ENCODE measurements at regions not wholly inside any gene's neighbourhood (a gene's known extent, or its start where the extent isn't known, plus 50 kb on each side); places are given as distances from the start of the nearest gene placed in this dataset.
"Not testable (repeated sequence)": the region's sequence is repeated elsewhere in the genome, so short reads cannot be mapped to it uniquely, and the experiment has no call there.

- H3K9me3 Mint-ChIP-seq = no peaks in the 10 kb centered on the region
- no peaks in the 10 kb centered on the region for H3K36me3 Mint-ChIP-seq
- TF ChIP-seq CTCF (IDR thresholded peaks at IDR 0.05; ENCODE audit: unreplicated experiment) = no peak
- H3K27ac Mint-ChIP-seq = no peak overlapping the region
- H3K4me3 Mint-ChIP-seq = no peak overlapping the region
- no peak for DNase-seq (ENCODE audit: low spot score in 2 of 2, unreplicated experiment in 2 of 2)
- H3K27me3 Mint-ChIP-seq (ENCODE audit: low read depth) = peaks cover 20% of the 10 kb centered on the region
- H3K4me1 Mint-ChIP-seq = peaks cover 4% of the 10 kb centered on the region
Measured at GRCh38 chr14:24700511-24700910, 66.5 kb upstream of the GZMB start.

- Mint-ChIP-seq H3K4me3 (no peak overlapping the region), H3K27ac (no peak overlapping the region), H3K4me1 (peaks cover 4% of the 10 kb centered on the region), H3K9me3 (no peaks in the 10 kb centered on the region), H3K27me3 (ENCODE audit: low read depth) (peaks cover 13% of the 10 kb centered on the region), H3K36me3 (no peaks in the 10 kb centered on the region)
- DNase-seq (ENCODE audit: low spot score in 2 of 2, unreplicated experiment in 2 of 2) = no peak
- TF ChIP-seq CTCF (IDR thresholded peaks at IDR 0.05; ENCODE audit: unreplicated experiment) = no peak
Measured at GRCh38 chr14:24699052-24699451, 65.1 kb upstream of the GZMB start.

- not testable (repeated sequence) for H3K4me1 Mint-ChIP-seq; DNase-seq (ENCODE audit: low spot score in 2 of 2, unreplicated experiment in 2 of 2); H3K36me3 Mint-ChIP-seq; H3K27me3 Mint-ChIP-seq (ENCODE audit: low read depth); H3K9me3 Mint-ChIP-seq; H3K27ac Mint-ChIP-seq; H3K4me3 Mint-ChIP-seq
Measured at GRCh38 chr14:24696280-24696920, 62.4 kb upstream of the GZMB start.

- H3K27me3 Mint-ChIP-seq (ENCODE audit: low read depth) = peaks cover 7% of the 10 kb centered on the region
- no peaks in the 10 kb centered on the region for H3K9me3 Mint-ChIP-seq
- H3K36me3 Mint-ChIP-seq = no peaks in the 10 kb centered on the region
- H3K27ac Mint-ChIP-seq = no peak overlapping the region
- no peak for DNase-seq (ENCODE audit: low spot score in 2 of 2, unreplicated experiment in 2 of 2)
- no peak overlapping the region for H3K4me3 Mint-ChIP-seq
- H3K4me1 Mint-ChIP-seq = peaks cover 4% of the 10 kb centered on the region
- TF ChIP-seq CTCF (IDR thresholded peaks at IDR 0.05; ENCODE audit: unreplicated experiment) = no peak
Measured at GRCh38 chr14:24695265-24696241, 61.6 kb upstream of the GZMB start.

- no peaks in the 10 kb centered on the region for H3K9me3 Mint-ChIP-seq
- TF ChIP-seq CTCF (IDR thresholded peaks at IDR 0.05; ENCODE audit: unreplicated experiment) = no peak
- H3K4me1 Mint-ChIP-seq = peaks cover 2% of the 10 kb centered on the region
- no peaks in the 10 kb centered on the region for H3K36me3 Mint-ChIP-seq
- H3K27ac Mint-ChIP-seq = no peak overlapping the region
- H3K4me3 Mint-ChIP-seq = no peak overlapping the region
- DNase-seq (ENCODE audit: low spot score in 2 of 2, unreplicated experiment in 2 of 2) = no peak
- peaks cover 16% of the 10 kb centered on the region for H3K27me3 Mint-ChIP-seq (ENCODE audit: low read depth)
Measured at GRCh38 chr14:24694680-24695079, 60.7 kb upstream of the GZMB start.

GRCh38 chr14:24693983-24694382 is 60.0 kb upstream of the GZMB start:
- Mint-ChIP-seq H3K4me3 (no peak overlapping the region), H3K27ac (no peak overlapping the region), H3K9me3 (no peaks in the 10 kb centered on the region), H3K27me3 (ENCODE audit: low read depth) (peaks cover 19% of the 10 kb centered on the region), H3K36me3 (no peaks in the 10 kb centered on the region), H3K4me1 (no peaks in the 10 kb centered on the region)
- no peak for TF ChIP-seq CTCF (IDR thresholded peaks at IDR 0.05; ENCODE audit: unreplicated experiment)
- no peak for DNase-seq (ENCODE audit: low spot score in 2 of 2, unreplicated experiment in 2 of 2)

Measured in mesothelial cell of epicardium (in vitro differentiated cells).